ENCODE measurements at regions not wholly inside any gene's neighbourhood (a gene's known extent, or its start where the extent isn't known, plus 50 kb on each side); places are given as distances from the start of the nearest gene placed in this dataset.

- TF ChIP-seq POLR2A (IDR thresholded peaks at IDR 0.05) (no peak), CTCF (IDR thresholded peaks at IDR 0.05) (no peak)
Measured at GRCh38 chr2:8225798-8226197, 456.1 kb upstream of the ID2 start.
